B cell (primary cell): ENCODE measurements at regions not wholly inside any gene's neighbourhood (a gene's known extent, or its start where the extent isn't known, plus 50 kb on each side); places are given as distances from the start of the nearest gene placed in this dataset.

Source experiments
- ATAC-seq: fragments of 200-7000 bp; cut with Tn5 transposase; one replicate; pipeline ENCODE4 v1.10.0; 2021; ENCODE audit warnings: low read depth, mild to moderate bottlenecking, moderate number of reproducible peaks, moderate library complexity
- CTCF ChIA-PET: fragments of 350-600 bp; sonication (Branson Sonifier 250); formaldehyde crosslinking; loops from one replicate; lab custom pipeline; 2021; ENCODE audit warnings: antibody characterized with exemption, inconsistent platforms; lab: Charles Lee
- POLR2A ChIA-PET: fragments of 350-600 bp; sonication (Branson Sonifier 250); formaldehyde crosslinking; loops from one replicate; lab custom pipeline; 2021; ENCODE audit warnings: antibody characterized with exemption; lab: Charles Lee
- DNase-seq: peaks from one replicate; pipeline ENCODE4 v3.0.0; 2013
- H2AFZ ChIP-seq: 2 replicates; pipeline ENCODE4 v1.6.1; 2012; ENCODE audit warnings: mild to moderate bottlenecking, low read depth, low read length; ENCODE audit not compliant: insufficient read depth, poor library complexity, severe bottlenecking
- H3K27ac ChIP-seq, 2 donors: 1 replicate in 1 of 2; 2 replicates in 1 of 2; pipeline ENCODE4 v1.5.1; 2012 to 2013; ENCODE audit warnings: low read length in 2 of 2, mild to moderate bottlenecking in 2 of 2, moderate library complexity in 1 of 2
- H3K27me3 ChIP-seq, 4 experiments: fragments of 200-600 bp in 1 of 4; sonication (generic) in 1 of 4; replicated peaks in 1 of 4; 1 replicate in 2 of 4; 2 replicates in 2 of 4; pipeline versions ENCODE4 v1.6.1 to v1.7.0; 2013 to 2016; ENCODE audit warnings: low read length in 3 of 4, mild to moderate bottlenecking in 2 of 4, mixed read lengths in 1 of 4, moderate library complexity in 1 of 4; ENCODE audit not compliant: insufficient read depth in 4 of 4, control insufficient read depth in 3 of 4; ENCODE audit errors: control extremely low read depth in 1 of 4
- H3K36me3 ChIP-seq, 2 experiments: replicated peaks in 1 of 2; 1 replicate in 1 of 2; 2 replicates in 1 of 2; pipeline versions ENCODE4 v1.6.1 to v1.7.1; 2013; ENCODE audit warnings: low read length in 1 of 2; ENCODE audit not compliant: insufficient read depth in 2 of 2, control insufficient read depth in 1 of 2; ENCODE audit errors: control extremely low read depth in 1 of 2, extremely low read depth in 1 of 2
- H3K4me1 ChIP-seq, 2 donors: fragments of 200-600 bp in 1 of 2; sonication (generic) in 1 of 2; 1 replicate in 1 of 2; 2 replicates in 1 of 2; pipeline versions ENCODE4 v1.5.1 to v1.6.1; 2013 to 2017; ENCODE audit warnings: low read length in 2 of 2; ENCODE audit not compliant: control insufficient read depth in 2 of 2, insufficient read depth in 2 of 2
- H3K4me2 ChIP-seq: replicated peaks from 2 replicates; pipeline ENCODE3; 2012; ENCODE audit warnings: mild to moderate bottlenecking, low read depth, low read length; ENCODE audit not compliant: poor library complexity, severe bottlenecking
- H3K4me3 ChIP-seq, 5 experiments: fragments of 200-600 bp in 1 of 5; sonication (generic) in 1 of 5; 1 replicate in 3 of 5; 2 replicates in 2 of 5; pipeline versions ENCODE4 v1.5.1 to v1.7.0; 2011 to 2016; ENCODE audit warnings: low read length in 4 of 5, mild to moderate bottlenecking in 4 of 5, low read depth in 2 of 5, control low read depth in 1 of 5, moderate library complexity in 1 of 5; ENCODE audit not compliant: insufficient read depth in 1 of 5; ENCODE audit errors: control extremely low read depth in 1 of 5, extremely low read depth in 1 of 5
- H3K79me2 ChIP-seq: fragments of 200-600 bp; sonication (generic); one replicate; pipeline ENCODE4 v1.6.0; 2016; ENCODE audit warnings: low read length; ENCODE audit not compliant: control insufficient read depth, insufficient read depth
- H3K9ac ChIP-seq: fragments of 200-600 bp; sonication (generic); 2 replicates; pipeline ENCODE4 v1.6.1; 2017; ENCODE audit warnings: mild to moderate bottlenecking, low read length, moderate library complexity
- H3K9me3 ChIP-seq, 3 donors: one replicate each; pipeline versions ENCODE4 v1.6.1 to v1.7.1; 2013; ENCODE audit warnings: low read length in 2 of 3; ENCODE audit not compliant: control insufficient read depth in 2 of 3, insufficient read depth in 1 of 3; ENCODE audit errors: control extremely low read depth in 1 of 3
- H4K20me1 ChIP-seq: 2 replicates; pipeline ENCODE4 v1.6.0; 2012; ENCODE audit warnings: mild to moderate bottlenecking, low read length; ENCODE audit not compliant: insufficient read depth, control insufficient read depth, poor library complexity, severe bottlenecking
- H3K27ac Mint-ChIP-seq: one replicate; pipeline ENCODE4 v1.8.0; 2021; ENCODE audit warnings: mixed read lengths
- H3K27me3 Mint-ChIP-seq: one replicate; pipeline ENCODE4 v1.8.0; 2021; ENCODE audit warnings: mixed read lengths
- H3K4me1 Mint-ChIP-seq: one replicate; pipeline ENCODE4 v1.8.0; 2021; ENCODE audit warnings: mixed read lengths
- H3K4me3 Mint-ChIP-seq: one replicate; pipeline ENCODE4 v1.8.0; 2021; ENCODE audit warnings: mixed read lengths
- H3K9me3 Mint-ChIP-seq: one replicate; pipeline ENCODE4 v1.8.0; 2022; ENCODE audit warnings: mixed read lengths; ENCODE audit not compliant: insufficient read depth
- CTCF ChIP-seq: fragments of 200-600 bp; IDR thresholded peaks from one replicate; pipeline ENCODE4 v1.8.0; 2022; ENCODE audit warnings: antibody characterized with exemption, mild to moderate bottlenecking
- EZH2 ChIP-seq: IDR thresholded peaks from 2 replicates; pipeline ENCODE4 v1.6.1; 2012; ENCODE audit warnings: borderline replicate concordance, low read depth, mild to moderate bottlenecking, moderate library complexity, low read length; ENCODE audit not compliant: insufficient read depth, poor library complexity, severe bottlenecking
- WGBS: methylation state at CpG from one replicate; pipeline ENCODE4 v1.1.5; 2013; ENCODE audit warnings: missing lambda C conversion rate; ENCODE audit not compliant: insufficient coverage; 5-methylcytosine and 5-hydroxymethylcytosine counted together
- intact Hi-C: fragments of 100-400 bp; cut with micrococcal nuclease; formaldehyde crosslinking; loops from one replicate; pipeline ENCODE4 v1.10.0; 2022

- Mint-ChIP-seq H3K4me3 (no peak overlapping the region), H3K27ac (no peak overlapping the region), H3K9me3 (no peaks in the 10 kb centered on the region), H3K4me1 (no peaks in the 10 kb centered on the region), H3K27me3 (no peaks in the 10 kb centered on the region)
- no peak for TF ChIP-seq CTCF
- no peak for TF ChIP-seq EZH2
- H3K79me2 ChIP-seq, result no peaks in the 10 kb centered on the region
- ChIA-PET CTCF (no interaction called here), POLR2A (no interaction called here)
- WGBS, result 83% methylated on average over 2 of the region's 2 CpGs
- no peak for DNase-seq
- no peak overlapping the region for H3K9ac ChIP-seq
- intact Hi-C loops, result no loop called here
- H3K36me3 ChIP-seq, result no peaks in the 10 kb centered on the region
- H3K4me2 ChIP-seq, result no peak overlapping the region
- no peak for ATAC-seq
- H3K4me1 ChIP-seq, result no peaks in the 10 kb centered on the region
- no peaks in the 10 kb centered on the region for H3K27me3 ChIP-seq
- H3K9me3 ChIP-seq, result no peaks in the 10 kb centered on the region
- H2AFZ ChIP-seq, result no peak overlapping the region
- H3K4me3 ChIP-seq, result no peak overlapping the region
- no peaks in the 10 kb centered on the region for H4K20me1 ChIP-seq
- H3K27ac ChIP-seq, result no peak overlapping the region
Observed at GRCh38 chr6:126131246-126131645, 144.9 kb downstream of the TRMT11 start.

- POLR2A ChIA-PET, result no interaction called here
- H3K27ac Mint-ChIP-seq, result no peak overlapping the region
Observed at GRCh38 chr6:126133984-126134383, 147.6 kb downstream of the TRMT11 start.

More at GRCh38 chr6:126133984-126134383, 147.6 kb downstream of the TRMT11 start:
- DNase-seq, result no peak
- Histone ChIP-seq H3K4me2 (no peak overlapping the region), H3K4me3 (no peak overlapping the region), H4K20me1 (no peaks in the 10 kb centered on the region), H3K4me1 (no peaks in the 10 kb centered on the region), H3K36me3 (no peaks in the 10 kb centered on the region), H3K27me3 (no peaks in the 10 kb centered on the region), H3K79me2 (no peaks in the 10 kb centered on the region), H3K9me3 (no peaks in the 10 kb centered on the region), H3K27ac (no peak overlapping the region), H2AFZ (no peak overlapping the region), H3K9ac (no peak overlapping the region)
- intact Hi-C loops, result no loop called here
- no peak for ATAC-seq
- Mint-ChIP-seq H3K4me1 (no peaks in the 10 kb centered on the region), H3K9me3 (peaks cover 6% of the 10 kb centered on the region), H3K27me3 (no peaks in the 10 kb centered on the region), H3K4me3 (no peak overlapping the region)
- CTCF ChIA-PET, result no interaction called here
- TF ChIP-seq EZH2 (no peak), CTCF (no peak)
